ENCODE measurements at regions not wholly inside any gene's neighbourhood (a gene's known extent, or its start where the extent isn't known, plus 50 kb on each side); places are given as distances from the start of the nearest gene placed in this dataset.

GRCh38 chr15:91562698-91563097, 290.8 kb upstream of the SLCO3A1 start:
- no peak for DNase-seq

GRCh38 chr15:91564631-91565030, 288.9 kb upstream of the SLCO3A1 start:
- no peak for DNase-seq

- DNase-seq, result no peak
These were observed 287.4 kb upstream of the SLCO3A1 start for GRCh38 chr15:91566141-91566540.

GRCh38 chr15:91568036-91568435, 285.5 kb upstream of the SLCO3A1 start:
- no peak for DNase-seq

GRCh38 chr15:91572110-91572509, 281.4 kb upstream of the SLCO3A1 start:
- peak; percentile 97 for DNase-seq

GRCh38 chr15:91576096-91576495, 277.4 kb upstream of the SLCO3A1 start:
- no peak for DNase-seq

GRCh38 chr15:91578511-91578910, 275.0 kb upstream of the SLCO3A1 start:
- no peak for DNase-seq

- DNase-seq, result no peak
These were observed 268.6 kb upstream of the SLCO3A1 start for GRCh38 chr15:91584895-91585294.

- DNase-seq, result no peak
These were observed 266.9 kb upstream of the SLCO3A1 start for GRCh38 chr15:91586560-91586959.

- no peak for DNase-seq
These were observed 264.1 kb upstream of the SLCO3A1 start for GRCh38 chr15:91589360-91589759.

- no peak for DNase-seq
These were observed 260.9 kb upstream of the SLCO3A1 start for GRCh38 chr15:91592567-91592966.

GRCh38 chr15:91593067-91593466, 260.4 kb upstream of the SLCO3A1 start:
- DNase-seq, result no peak

- DNase-seq, result no peak
These were observed 259.9 kb upstream of the SLCO3A1 start for GRCh38 chr15:91593653-91594052.

- DNase-seq, result no peak
These were observed 254.2 kb upstream of the SLCO3A1 start for GRCh38 chr15:91599261-91599660.

- no peak for DNase-seq
These were observed 250.0 kb upstream of the SLCO3A1 start for GRCh38 chr15:91603384-91604080.

- no peak for DNase-seq
These were observed 249.4 kb upstream of the SLCO3A1 start for GRCh38 chr15:91604122-91604521.

- DNase-seq, result no peak
These were observed 247.9 kb upstream of the SLCO3A1 start for GRCh38 chr15:91605576-91605975.

GRCh38 chr15:91609231-91609630, 244.3 kb upstream of the SLCO3A1 start:
- no peak for DNase-seq

- DNase-seq, result no peak
These were observed 243.5 kb upstream of the SLCO3A1 start for GRCh38 chr15:91609966-91610365.

- DNase-seq, result no peak
These were observed 241.8 kb upstream of the SLCO3A1 start for GRCh38 chr15:91611561-91612323.

GRCh38 chr15:91620229-91620628, 233.3 kb upstream of the SLCO3A1 start:
- DNase-seq, result no peak

GRCh38 chr15:91622235-91622634, 231.3 kb upstream of the SLCO3A1 start:
- DNase-seq, result no peak

- no peak for DNase-seq
These were observed 230.7 kb upstream of the SLCO3A1 start for GRCh38 chr15:91622711-91623342.

- no peak for DNase-seq
These were observed 229.0 kb upstream of the SLCO3A1 start for GRCh38 chr15:91624353-91624968.
